ENCODE measurements at regions not wholly inside any gene's neighbourhood (a gene's known extent, or its start where the extent isn't known, plus 50 kb on each side); places are given as distances from the start of the nearest gene placed in this dataset.
"Not testable (repeated sequence)": the region's sequence is repeated elsewhere in the genome, so short reads cannot be mapped to it uniquely, and the experiment has no call there.

GRCh38 chr9:135299239-135299590 lies 180.4 kb upstream of the PPP1R26 start:
- no peak for DNase-seq

- no peak for DNase-seq
Measured at GRCh38 chr9:135299651-135300345, 179.8 kb upstream of the PPP1R26 start.

- no peak for DNase-seq
Measured at GRCh38 chr9:135300346-135301141, 179.0 kb upstream of the PPP1R26 start.

- no peak for DNase-seq
Measured at GRCh38 chr9:135301271-135302263, 178.0 kb upstream of the PPP1R26 start.

GRCh38 chr9:135302329-135303279 lies 177.0 kb upstream of the PPP1R26 start:
- no peak for DNase-seq

- no peak for DNase-seq
Measured at GRCh38 chr9:135303280-135303647, 176.3 kb upstream of the PPP1R26 start.

GRCh38 chr9:135303865-135304499 lies 175.6 kb upstream of the PPP1R26 start:
- DNase-seq: no peak

GRCh38 chr9:135304886-135305285 lies 174.7 kb upstream of the PPP1R26 start:
- DNase-seq: no peak

- DNase-seq: no peak
Measured at GRCh38 chr9:135305546-135306180, 173.9 kb upstream of the PPP1R26 start.

- no peak for DNase-seq
Measured at GRCh38 chr9:135306699-135307098, 172.9 kb upstream of the PPP1R26 start.

- DNase-seq: no peak
Measured at GRCh38 chr9:135307300-135307699, 172.3 kb upstream of the PPP1R26 start.

- DNase-seq: not testable (repeated sequence)
Measured at GRCh38 chr9:135307919-135308318, 171.7 kb upstream of the PPP1R26 start.

GRCh38 chr9:135308821-135309762 lies 170.5 kb upstream of the PPP1R26 start:
- DNase-seq: no peak

GRCh38 chr9:135309763-135310125 lies 169.8 kb upstream of the PPP1R26 start:
- no peak for DNase-seq

- no peak for DNase-seq
Measured at GRCh38 chr9:135310134-135310533, 169.4 kb upstream of the PPP1R26 start.

- no peak for DNase-seq
Measured at GRCh38 chr9:135315572-135315971, 164.0 kb upstream of the PPP1R26 start.

GRCh38 chr9:135320331-135320730 lies 159.3 kb upstream of the PPP1R26 start:
- no peak for DNase-seq

- no peak for DNase-seq
Measured at GRCh38 chr9:135320943-135321342, 158.6 kb upstream of the PPP1R26 start.

- no peak for DNase-seq
Measured at GRCh38 chr9:135321580-135321979, 158.0 kb upstream of the PPP1R26 start.

GRCh38 chr9:135324329-135324728 lies 155.3 kb upstream of the PPP1R26 start:
- DNase-seq: no peak
